ENCODE measurements at regions not wholly inside any gene's neighbourhood (a gene's known extent, or its start where the extent isn't known, plus 50 kb on each side); places are given as distances from the start of the nearest gene placed in this dataset.

GRCh38 chr12:91974541-91975085, 171.0 kb downstream of the BTG1 start:
- DNase-seq (ENCODE audit: low read depth in 2 of 2, low spot score in 1 of 2), result no peak

- no peak for DNase-seq (ENCODE audit: low read depth in 2 of 2, low spot score in 1 of 2)
Measured at GRCh38 chr12:91973813-91974212, 171.8 kb downstream of the BTG1 start.

GRCh38 chr12:91972896-91973295, 172.8 kb downstream of the BTG1 start:
- no peak for DNase-seq (ENCODE audit: low read depth in 2 of 2, low spot score in 1 of 2)

GRCh38 chr12:91968777-91969171, 176.9 kb downstream of the BTG1 start:
- DNase-seq (ENCODE audit: low read depth in 2 of 2, low spot score in 1 of 2), result no peak

GRCh38 chr12:91968076-91968776, 177.4 kb downstream of the BTG1 start:
- no peak for DNase-seq (ENCODE audit: low read depth in 2 of 2, low spot score in 1 of 2)

GRCh38 chr12:91967590-91967989, 178.1 kb downstream of the BTG1 start:
- no peak for DNase-seq (ENCODE audit: low read depth in 2 of 2, low spot score in 1 of 2)

GRCh38 chr12:91965781-91966180, 179.9 kb downstream of the BTG1 start:
- no peak for DNase-seq (ENCODE audit: low read depth in 2 of 2, low spot score in 1 of 2)

- no peak for DNase-seq (ENCODE audit: low read depth in 2 of 2, low spot score in 1 of 2)
Measured at GRCh38 chr12:91964501-91964900, 181.1 kb downstream of the BTG1 start.

- no peak for DNase-seq (ENCODE audit: low read depth in 2 of 2, low spot score in 1 of 2)
Measured at GRCh38 chr12:91959220-91959619, 186.4 kb downstream of the BTG1 start.

GRCh38 chr12:91958816-91959215, 186.8 kb downstream of the BTG1 start:
- DNase-seq (ENCODE audit: low read depth in 2 of 2, low spot score in 1 of 2), result no peak

- DNase-seq (ENCODE audit: low read depth in 2 of 2, low spot score in 1 of 2), result no peak
Measured at GRCh38 chr12:91954747-91955146, 190.9 kb downstream of the BTG1 start.

GRCh38 chr12:91954326-91954725, 191.3 kb downstream of the BTG1 start:
- no peak for DNase-seq (ENCODE audit: low read depth in 2 of 2, low spot score in 1 of 2)

GRCh38 chr12:91952916-91953315, 192.7 kb downstream of the BTG1 start:
- DNase-seq (ENCODE audit: low read depth in 2 of 2, low spot score in 1 of 2), result no peak

- no peak for DNase-seq (ENCODE audit: low read depth in 2 of 2, low spot score in 1 of 2)
Measured at GRCh38 chr12:91951571-91951970, 194.1 kb downstream of the BTG1 start.

GRCh38 chr12:91948504-91948903, 197.1 kb downstream of the BTG1 start:
- no peak for DNase-seq (ENCODE audit: low read depth in 2 of 2, low spot score in 1 of 2)

- no peak for DNase-seq (ENCODE audit: low read depth in 2 of 2, low spot score in 1 of 2)
Measured at GRCh38 chr12:91947459-91947858, 198.2 kb downstream of the BTG1 start.

GRCh38 chr12:91944637-91945036, 201.0 kb downstream of the BTG1 start:
- no peak for DNase-seq (ENCODE audit: low read depth in 2 of 2, low spot score in 1 of 2)

- no peak for DNase-seq (ENCODE audit: low read depth in 2 of 2, low spot score in 1 of 2)
Measured at GRCh38 chr12:91940826-91941570, 204.6 kb downstream of the BTG1 start.

- DNase-seq (ENCODE audit: low read depth in 2 of 2, low spot score in 1 of 2), result no peak
Measured at GRCh38 chr12:91940322-91940721, 205.3 kb downstream of the BTG1 start.

- DNase-seq (ENCODE audit: low read depth in 2 of 2, low spot score in 1 of 2), result no peak
Measured at GRCh38 chr12:91937706-91938105, 207.9 kb downstream of the BTG1 start.

GRCh38 chr12:91937009-91937408, 208.6 kb downstream of the BTG1 start:
- DNase-seq (ENCODE audit: low read depth in 2 of 2, low spot score in 1 of 2), result no peak

- no peak for DNase-seq (ENCODE audit: low read depth in 2 of 2, low spot score in 1 of 2)
Measured at GRCh38 chr12:91935296-91935695, 210.3 kb downstream of the BTG1 start.
